Duodenal mucosa (tissue), 2 donors: ENCODE measurements at regions not wholly inside any gene's neighbourhood (a gene's known extent, or its start where the extent isn't known, plus 50 kb on each side); places are given as distances from the start of the nearest gene placed in this dataset.

Source experiments
- H3K27ac ChIP-seq: one replicate; pipeline ENCODE4 v1.7.0; 2013; ENCODE audit warnings: low read depth, low read length
- H3K27me3 ChIP-seq, 2 donors: one replicate each; pipeline ENCODE4 v1.7.0; 2013; ENCODE audit warnings: low read length in 2 of 2, control low read depth in 1 of 2; ENCODE audit not compliant: insufficient read depth in 2 of 2, control insufficient read depth in 1 of 2
- H3K36me3 ChIP-seq, 2 donors: one replicate each; pipeline ENCODE4 v1.7.0; 2013; ENCODE audit warnings: low read length in 2 of 2, control low read depth in 1 of 2; ENCODE audit not compliant: insufficient read depth in 2 of 2, control insufficient read depth in 1 of 2
- H3K4me1 ChIP-seq, 2 donors: one replicate each; pipeline ENCODE4 v1.7.0; 2013; ENCODE audit warnings: low read length in 2 of 2, control low read depth in 1 of 2; ENCODE audit not compliant: insufficient read depth in 2 of 2, control insufficient read depth in 1 of 2
- H3K4me3 ChIP-seq, 2 donors: one replicate each; pipeline ENCODE4 v1.7.0; 2013; ENCODE audit warnings: low read length in 2 of 2, low read depth in 1 of 2
- H3K9ac ChIP-seq, 2 donors: one replicate each; pipeline ENCODE4 v1.7.0; 2013; ENCODE audit warnings: low read length in 2 of 2, low read depth in 1 of 2
- H3K9me3 ChIP-seq, 2 donors: one replicate each; pipeline ENCODE4 v1.7.0; 2013; ENCODE audit warnings: low read length in 2 of 2, control low read depth in 1 of 2; ENCODE audit not compliant: control insufficient read depth in 1 of 2

- H3K4me1 ChIP-seq, result no peaks in the 10 kb centered on the region
- no peak overlapping the region for H3K4me3 ChIP-seq
- H3K27ac ChIP-seq, result no peak overlapping the region
- no peak overlapping the region for H3K9ac ChIP-seq
- H3K27me3 ChIP-seq, result no peaks in the 10 kb centered on the region
- H3K9me3 ChIP-seq, result no peaks in the 10 kb centered on the region
- H3K36me3 ChIP-seq, result no peaks in the 10 kb centered on the region
These were observed 72.3 kb upstream of the PRNP start for GRCh38 chr20:4613718-4614620.

- Histone ChIP-seq H3K9ac (no peak overlapping the region), H3K4me1 (no peaks in the 10 kb centered on the region), H3K4me3 (no peak overlapping the region), H3K36me3 (no peaks in the 10 kb centered on the region), H3K27me3 (no peaks in the 10 kb centered on the region), H3K27ac (no peak overlapping the region), H3K9me3 (no peaks in the 10 kb centered on the region)
These were observed 73.1 kb upstream of the PRNP start for GRCh38 chr20:4613184-4613583.

GRCh38 chr20:4610871-4611270, 75.4 kb upstream of the PRNP start:
- Histone ChIP-seq H3K36me3 (no peaks in the 10 kb centered on the region), H3K27me3 (no peaks in the 10 kb centered on the region), H3K9ac (no peak overlapping the region), H3K9me3 (no peaks in the 10 kb centered on the region), H3K4me1 (no peaks in the 10 kb centered on the region), H3K4me3 (no peak overlapping the region), H3K27ac (no peak overlapping the region)

- H3K4me1 ChIP-seq, result peaks cover 0 to 4% of the 10 kb centered on the region in 2 donors
- H3K9ac ChIP-seq, result no peak overlapping the region
- no peaks in the 10 kb centered on the region for H3K9me3 ChIP-seq
- no peak overlapping the region for H3K4me3 ChIP-seq
- H3K36me3 ChIP-seq, result no peaks in the 10 kb centered on the region
- H3K27ac ChIP-seq, result no peak overlapping the region
- peaks cover 0 to 2% of the 10 kb centered on the region in 2 donors for H3K27me3 ChIP-seq
These were observed 76.7 kb upstream of the PRNP start for GRCh38 chr20:4609511-4609910.

- Histone ChIP-seq H3K9ac (no peak overlapping the region), H3K36me3 (no peaks in the 10 kb centered on the region), H3K9me3 (no peaks in the 10 kb centered on the region), H3K27me3 (peaks cover 0 to 3% of the 10 kb centered on the region in 2 donors), H3K4me3 (no peak overlapping the region), H3K27ac (no peak overlapping the region), H3K4me1 (peaks cover 4 to 10% of the 10 kb centered on the region in 2 donors)
These were observed 77.4 kb upstream of the PRNP start for GRCh38 chr20:4608861-4609260.

- H3K27ac ChIP-seq, result no peak overlapping the region
- H3K9ac ChIP-seq, result no peak overlapping the region
- H3K27me3 ChIP-seq, result peaks cover 0 to 3% of the 10 kb centered on the region in 2 donors
- no peaks in the 10 kb centered on the region for H3K36me3 ChIP-seq
- H3K4me1 ChIP-seq, result peaks cover 5 to 12% of the 10 kb centered on the region in 2 donors
- no peak overlapping the region for H3K4me3 ChIP-seq
- no peaks in the 10 kb centered on the region for H3K9me3 ChIP-seq
These were observed 79.0 kb upstream of the PRNP start for GRCh38 chr20:4607287-4607713.

GRCh38 chr20:4606051-4606450, 80.2 kb upstream of the PRNP start:
- Histone ChIP-seq H3K4me3 (no peak overlapping the region), H3K4me1 (peaks cover 8 to 12% of the 10 kb centered on the region in 2 donors), H3K9ac (no peak overlapping the region), H3K27ac (no peak overlapping the region), H3K9me3 (no peaks in the 10 kb centered on the region), H3K27me3 (peaks cover 0 to 3% of the 10 kb centered on the region in 2 donors), H3K36me3 (no peaks in the 10 kb centered on the region)

GRCh38 chr20:4605166-4605565, 81.1 kb upstream of the PRNP start:
- peaks cover 8 to 12% of the 10 kb centered on the region in 2 donors for H3K4me1 ChIP-seq
- no peaks in the 10 kb centered on the region for H3K36me3 ChIP-seq
- H3K9ac ChIP-seq, result no peak overlapping the region
- no peaks in the 10 kb centered on the region for H3K9me3 ChIP-seq
- H3K4me3 ChIP-seq, result no peak overlapping the region
- H3K27ac ChIP-seq, result no peak overlapping the region
- peaks cover 0 to 3% of the 10 kb centered on the region in 2 donors for H3K27me3 ChIP-seq

- Histone ChIP-seq H3K4me3 (no peak overlapping the region), H3K9me3 (no peaks in the 10 kb centered on the region), H3K27me3 (peaks cover 0 to 3% of the 10 kb centered on the region in 2 donors), H3K27ac (no peak overlapping the region), H3K4me1 (peaks cover 8 to 12% of the 10 kb centered on the region in 2 donors), H3K36me3 (no peaks in the 10 kb centered on the region), H3K9ac (no peak overlapping the region)
These were observed 81.7 kb upstream of the PRNP start for GRCh38 chr20:4604580-4604979.

- H3K36me3 ChIP-seq, result no peaks in the 10 kb centered on the region
- peaks cover 0 to 3% of the 10 kb centered on the region in 2 donors for H3K27me3 ChIP-seq
- H3K9me3 ChIP-seq, result no peaks in the 10 kb centered on the region
- H3K4me1 ChIP-seq, result peaks cover 8 to 12% of the 10 kb centered on the region in 2 donors
- H3K27ac ChIP-seq, result no peak overlapping the region
- H3K9ac ChIP-seq, result no peak overlapping the region
- no peak overlapping the region for H3K4me3 ChIP-seq
These were observed 82.5 kb upstream of the PRNP start for GRCh38 chr20:4603724-4604123.
